Astrocyte (in vitro differentiated cells and primary cell): ENCODE measurements at regions not wholly inside any gene's neighbourhood (a gene's known extent, or its start where the extent isn't known, plus 50 kb on each side); places are given as distances from the start of the nearest gene placed in this dataset.

ENCODE experiments used
- DNase-seq: peaks from one replicate; pipeline ENCODE4 v3.0.0-alpha.2; 2010; ENCODE audit warnings: low read depth
- FAIRE-seq: peaks from 2 replicates; lab custom pipeline; 2011; peaks lifted over from hg19 to GRCh38; lab: Jason Lieb, UNC
- H2AFZ ChIP-seq: 2 replicates; pipeline ENCODE4 v1.6.0; 2012; ENCODE audit warnings: low read depth, low read length, inconsistent platforms
- H3K27ac ChIP-seq: 2 replicates; pipeline ENCODE4 v1.5.1; 2011; ENCODE audit warnings: low read depth, low read length, inconsistent platforms
- H3K27me3 ChIP-seq: 2 replicates; pipeline ENCODE4 v1.6.0; 2011; ENCODE audit warnings: low read length, inconsistent platforms; ENCODE audit not compliant: insufficient read depth
- H3K36me3 ChIP-seq: 2 replicates; pipeline ENCODE4 v1.5.1; 2011; ENCODE audit warnings: low read length, inconsistent platforms; ENCODE audit not compliant: insufficient read depth
- H3K4me1 ChIP-seq: 2 replicates; pipeline ENCODE4 v1.5.1; 2011; ENCODE audit warnings: low read length, inconsistent platforms; ENCODE audit not compliant: insufficient read depth
- H3K4me2 ChIP-seq: 2 replicates; pipeline ENCODE4 v1.6.0; 2012; ENCODE audit warnings: low read length, inconsistent platforms
- H3K4me3 ChIP-seq: 2 replicates; pipeline ENCODE4 v1.5.1; 2011; ENCODE audit warnings: low read depth, mild to moderate bottlenecking, low read length, inconsistent platforms; ENCODE audit not compliant: insufficient read depth
- H3K79me2 ChIP-seq: 2 replicates; pipeline ENCODE4 v1.6.0; 2012; ENCODE audit warnings: mild to moderate bottlenecking, low read length, inconsistent platforms; ENCODE audit not compliant: insufficient read depth
- H3K9ac ChIP-seq: 2 replicates; pipeline ENCODE4 v1.6.0; 2012; ENCODE audit warnings: mild to moderate bottlenecking, low read length, inconsistent platforms
- H3K9me3 ChIP-seq: 2 replicates; pipeline ENCODE4 v1.5.1; 2012; ENCODE audit warnings: low read depth, mild to moderate bottlenecking, low read length, inconsistent platforms; ENCODE audit not compliant: insufficient read depth
- H4K20me1 ChIP-seq: 2 replicates; pipeline ENCODE4 v1.6.0; 2012; ENCODE audit warnings: low read length, inconsistent platforms; ENCODE audit not compliant: insufficient read depth
- H3K27ac Mint-ChIP-seq: one replicate; pipeline ENCODE4 v1.8.0; 2021; ENCODE audit warnings: mild to moderate bottlenecking, mixed read lengths; ENCODE audit not compliant: unreplicated experiment
- H3K27me3 Mint-ChIP-seq: one replicate; pipeline ENCODE4 v1.8.0; 2021; ENCODE audit warnings: low read depth, mixed read lengths; ENCODE audit not compliant: unreplicated experiment
- H3K36me3 Mint-ChIP-seq: one replicate; pipeline ENCODE4 v1.8.0; 2021; ENCODE audit warnings: low read depth, mixed read lengths; ENCODE audit not compliant: unreplicated experiment
- H3K4me1 Mint-ChIP-seq: one replicate; pipeline ENCODE4 v1.8.0; 2021; ENCODE audit warnings: low read depth, mixed read lengths; ENCODE audit not compliant: unreplicated experiment
- H3K4me3 Mint-ChIP-seq: one replicate; pipeline ENCODE4 v1.8.0; 2021; ENCODE audit warnings: mild to moderate bottlenecking, moderate library complexity, mixed read lengths; ENCODE audit not compliant: unreplicated experiment
- H3K9me3 Mint-ChIP-seq: one replicate; pipeline ENCODE4 v1.8.0; 2021; ENCODE audit warnings: mild to moderate bottlenecking, mixed read lengths; ENCODE audit not compliant: unreplicated experiment
- CTCF ChIP-seq: IDR thresholded peaks from 2 replicates; pipeline ENCODE4 v1.5.1; 2011; ENCODE audit warnings: low read depth, mild to moderate bottlenecking, inconsistent platforms, low read length, moderate library complexity; ENCODE audit not compliant: insufficient read depth
- EZH2 ChIP-seq: IDR thresholded peaks from 2 replicates; pipeline ENCODE4 v1.6.1; 2012; ENCODE audit warnings: mild to moderate bottlenecking, low read length, inconsistent platforms; ENCODE audit not compliant: insufficient read depth

GRCh38 chr11:129313541-129314297, 61.9 kb upstream of the BARX2 start:
- FAIRE-seq: no peak
- peaks cover 11% of the 10 kb centered on the region for H3K9me3 Mint-ChIP-seq
- Histone ChIP-seq H3K9ac (no peak overlapping the region), H3K4me3 (no peak overlapping the region), H3K27me3 (no peaks in the 10 kb centered on the region), H3K9me3 (no peaks in the 10 kb centered on the region), H3K4me2 (peak overlapping the region; percentile 65), H2AFZ (peak overlapping the region; percentile 30), H4K20me1 (no peaks in the 10 kb centered on the region), H3K36me3 (no peaks in the 10 kb centered on the region), H3K79me2 (no peaks in the 10 kb centered on the region), H3K4me1 (no peaks in the 10 kb centered on the region), H3K27ac (no peak overlapping the region)
- peaks cover 6% of the 10 kb centered on the region for H3K4me1 Mint-ChIP-seq
- no peak overlapping the region for H3K4me3 Mint-ChIP-seq
- H3K27ac Mint-ChIP-seq: no peak overlapping the region
- peaks cover 2% of the 10 kb centered on the region for H3K36me3 Mint-ChIP-seq
- peak; percentile 42 for DNase-seq
- no peak for TF ChIP-seq EZH2
- peaks cover 2% of the 10 kb centered on the region for H3K27me3 Mint-ChIP-seq

- Histone ChIP-seq H3K27me3 (no peaks in the 10 kb centered on the region), H2AFZ (peak overlapping the region; percentile 30), H3K79me2 (no peaks in the 10 kb centered on the region), H4K20me1 (no peaks in the 10 kb centered on the region), H3K9me3 (no peaks in the 10 kb centered on the region), H3K9ac (no peak overlapping the region), H3K4me1 (no peaks in the 10 kb centered on the region), H3K4me2 (peak overlapping the region; percentile 65), H3K4me3 (no peak overlapping the region), H3K36me3 (no peaks in the 10 kb centered on the region), H3K27ac (no peak overlapping the region)
- peaks cover 2% of the 10 kb centered on the region for H3K27me3 Mint-ChIP-seq
- peaks cover 11% of the 10 kb centered on the region for H3K9me3 Mint-ChIP-seq
- H3K27ac Mint-ChIP-seq: peak overlapping the region; percentile 13
- TF ChIP-seq CTCF: no peak
- no peak for TF ChIP-seq EZH2
- H3K4me3 Mint-ChIP-seq: no peak overlapping the region
- DNase-seq (no peak), FAIRE-seq (no peak)
- H3K4me1 Mint-ChIP-seq: peaks cover 6% of the 10 kb centered on the region
- H3K36me3 Mint-ChIP-seq: peaks cover 2% of the 10 kb centered on the region
These were observed 62.7 kb upstream of the BARX2 start for GRCh38 chr11:129312730-129313503.

- Mint-ChIP-seq H3K27ac (no peak overlapping the region), H3K4me3 (no peak overlapping the region), H3K9me3 (peaks cover 11% of the 10 kb centered on the region), H3K36me3 (peaks cover 4% of the 10 kb centered on the region), H3K27me3 (no peaks in the 10 kb centered on the region), H3K4me1 (peaks cover 4% of the 10 kb centered on the region)
- no peaks in the 10 kb centered on the region for H3K4me1 ChIP-seq
- no peak overlapping the region for H3K4me3 ChIP-seq
- FAIRE-seq (no peak), DNase-seq (no peak)
- H3K79me2 ChIP-seq: no peaks in the 10 kb centered on the region
- H4K20me1 ChIP-seq: no peaks in the 10 kb centered on the region
- no peak overlapping the region for H3K4me2 ChIP-seq
- no peaks in the 10 kb centered on the region for H3K27me3 ChIP-seq
- H2AFZ ChIP-seq: no peak overlapping the region
- no peaks in the 10 kb centered on the region for H3K9me3 ChIP-seq
- H3K36me3 ChIP-seq: no peaks in the 10 kb centered on the region
- TF ChIP-seq EZH2: no peak
- no peak for TF ChIP-seq CTCF
- no peak overlapping the region for H3K27ac ChIP-seq
- H3K9ac ChIP-seq: no peak overlapping the region
These were observed 67.3 kb upstream of the BARX2 start for GRCh38 chr11:129308241-129308865.
